EH (cell line): ENCODE measurements at regions not wholly inside any gene's neighbourhood (a gene's known extent, or its start where the extent isn't known, plus 50 kb on each side); places are given as distances from the start of the nearest gene placed in this dataset.

Source experiments
- DNase-seq: peaks from one replicate; pipeline ENCODE4 v3.0.0-alpha.2; 2015; ENCODE audit warnings: low read depth

GRCh38 chr9:82216435-82216834 lies 227.9 kb downstream of the SPATA31D1 start:
- DNase-seq, result no peak

GRCh38 chr9:82223442-82223841 lies 234.9 kb downstream of the SPATA31D1 start:
- peak; percentile 76 for DNase-seq

GRCh38 chr9:82231411-82231810 lies 242.8 kb downstream of the SPATA31D1 start:
- no peak for DNase-seq

GRCh38 chr9:82234160-82234943 lies 245.8 kb downstream of the SPATA31D1 start:
- DNase-seq, result no peak

GRCh38 chr9:82242285-82242963 lies 253.9 kb downstream of the SPATA31D1 start:
- DNase-seq, result no peak

GRCh38 chr9:82247318-82247717 lies 258.7 kb downstream of the SPATA31D1 start:
- DNase-seq, result peak; percentile 11

- no peak for DNase-seq
Observed at GRCh38 chr9:82252116-82252515, 263.5 kb downstream of the SPATA31D1 start.

- DNase-seq, result peak; percentile 63
Observed at GRCh38 chr9:82254646-82255367, 266.2 kb downstream of the SPATA31D1 start.

- DNase-seq, result no peak
Observed at GRCh38 chr9:82255481-82256176, 267.1 kb downstream of the SPATA31D1 start.

GRCh38 chr9:82260691-82261090 lies 272.1 kb downstream of the SPATA31D1 start:
- no peak for DNase-seq

- no peak for DNase-seq
Observed at GRCh38 chr9:82263619-82264018, 275.0 kb downstream of the SPATA31D1 start.

GRCh38 chr9:82271106-82271561 lies 282.6 kb downstream of the SPATA31D1 start:
- peak; percentile 79 for DNase-seq

GRCh38 chr9:82273121-82273520 lies 284.5 kb downstream of the SPATA31D1 start:
- peak; percentile 77 for DNase-seq

GRCh38 chr9:82275258-82275927 lies 286.8 kb downstream of the SPATA31D1 start:
- peak; percentile 40 for DNase-seq

GRCh38 chr9:82281066-82281465 lies 292.5 kb downstream of the SPATA31D1 start:
- no peak for DNase-seq

- DNase-seq, result peak; percentile 16
Observed at GRCh38 chr9:82284758-82285157, 296.2 kb downstream of the SPATA31D1 start.

GRCh38 chr9:82295181-82295580 lies 306.6 kb downstream of the SPATA31D1 start:
- DNase-seq, result no peak

GRCh38 chr9:82299870-82300269 lies 311.3 kb downstream of the SPATA31D1 start:
- DNase-seq, result no peak

GRCh38 chr9:82302968-82303655 lies 314.5 kb downstream of the SPATA31D1 start:
- DNase-seq, result no peak

GRCh38 chr9:82308836-82309235 lies 320.3 kb downstream of the SPATA31D1 start:
- no peak for DNase-seq

- no peak for DNase-seq
Observed at GRCh38 chr9:82313697-82314096, 325.1 kb downstream of the SPATA31D1 start.
